ENCODE measurements at regions not wholly inside any gene's neighbourhood (a gene's known extent, or its start where the extent isn't known, plus 50 kb on each side); places are given as distances from the start of the nearest gene placed in this dataset.

GRCh38 chr2:129793431-129793902 is 186.0 kb upstream of the RAB6C start:
- TF ChIP-seq CTCF (IDR thresholded peaks at IDR 0.05) (no peak), EZH2phosphoT487 (IDR thresholded peaks at IDR 0.05) (no peak)

Measured in neural progenitor cell (in vitro differentiated cells).